SK-N-SH (cell line): ENCODE measurements at regions not wholly inside any gene's neighbourhood (a gene's known extent, or its start where the extent isn't known, plus 50 kb on each side); places are given as distances from the start of the nearest gene placed in this dataset.

Experiments
- CTCF ChIA-PET: fragments of 300-600, 350-600 bp; formaldehyde crosslinking; extraction: SDS; loops from one replicate; lab custom pipeline; 2021; lab: Yijun Ruan, JAX
- POLR2A ChIA-PET: fragments of 350-600 bp; sonication (Branson Sonifier 250); formaldehyde crosslinking; extraction: SDS; loops from one replicate; lab custom pipeline; 2020; ENCODE audit warnings: antibody characterized with exemption, inconsistent platforms; lab: Yijun Ruan, JAX
- DNase-seq: peaks from one replicate; pipeline ENCODE4 v3.0.0; 2012
- H2AFZ ChIP-seq: fragments of 200-600 bp; sonication (generic); 2 replicates; pipeline ENCODE4 v1.8.1; 2016; ENCODE audit warnings: antibody characterized with exemption, mild to moderate bottlenecking, low read depth
- H3F3A ChIP-seq: fragments of 200-600 bp; sonication (generic); replicated peaks from 2 replicates; pipeline ENCODE3; 2016; ENCODE audit warnings: antibody characterized with exemption, mild to moderate bottlenecking; ENCODE audit not compliant: insufficient read depth
- H3K27ac ChIP-seq, 2 experiments: fragments of 200-500 bp in 1 of 2; fragments of 200-600 bp in 1 of 2; sonication (Bioruptor generic) in 1 of 2; sonication (generic), shearing (Covaris generic) in 1 of 2; 2 replicates each; pipeline versions ENCODE4 v1.5.1 to v1.6.1; 2014 to 2016; ENCODE audit warnings: low read depth in 2 of 2, inconsistent platforms in 1 of 2, low read length in 1 of 2, mild to moderate bottlenecking in 1 of 2, mixed read lengths in 1 of 2
- H3K27me3 ChIP-seq: fragments of 200-600 bp; sonication (generic), shearing (Covaris generic); 2 replicates; pipeline ENCODE4 v1.6.1; 2016; ENCODE audit warnings: mixed run types; ENCODE audit not compliant: insufficient read depth
- H3K36me3 ChIP-seq, 2 experiments: fragments of 200-500 bp in 1 of 2; fragments of 200-600 bp in 1 of 2; sonication (Bioruptor generic) in 1 of 2; sonication (generic) in 1 of 2; replicated peaks in 1 of 2; 2 replicates each; pipeline versions ENCODE3 to v1.5.1; 2014 to 2016; ENCODE audit warnings: low read length in 1 of 2, mild to moderate bottlenecking in 1 of 2; ENCODE audit not compliant: insufficient read depth in 2 of 2, control insufficient read depth in 1 of 2
- H3K4me1 ChIP-seq, 2 experiments: fragments of 200-500 bp in 1 of 2; fragments of 200-600 bp in 1 of 2; sonication (Bioruptor generic) in 1 of 2; sonication (generic), shearing (Covaris generic) in 1 of 2; 2 replicates each; pipeline versions ENCODE4 v1.5.1 to v1.6.1; 2014 to 2016; ENCODE audit warnings: low read depth in 1 of 2, low read length in 1 of 2, mixed run types in 1 of 2; ENCODE audit not compliant: insufficient read depth in 2 of 2, control insufficient read depth in 1 of 2
- H3K4me2 ChIP-seq: fragments of 200-600 bp; sonication (generic), shearing (Covaris generic); 2 replicates; pipeline ENCODE4 v1.6.1; 2017; ENCODE audit warnings: mixed run types
- H3K4me3 ChIP-seq, 2 experiments: fragments of 200-500 bp in 1 of 2; fragments of 200-600 bp in 1 of 2; sonication (Bioruptor generic) in 1 of 2; sonication (generic), shearing (Covaris generic) in 1 of 2; 2 replicates each; pipeline versions ENCODE4 v1.5.1 to v1.8.1; 2014 to 2016; ENCODE audit warnings: low read depth in 2 of 2, inconsistent platforms in 1 of 2, low read length in 1 of 2, mild to moderate bottlenecking in 1 of 2, mixed read lengths in 1 of 2, moderate library complexity in 1 of 2
- H3K79me2 ChIP-seq: fragments of 200-600 bp; sonication (generic); 2 replicates; pipeline ENCODE4 v1.8.1; 2017; ENCODE audit warnings: mild to moderate bottlenecking; ENCODE audit not compliant: insufficient read depth
- H3K9ac ChIP-seq: fragments of 200-600 bp; sonication (generic); 2 replicates; pipeline ENCODE4 v1.6.1; 2017; ENCODE audit warnings: mixed run types
- H3K9me2 ChIP-seq: fragments of 200-600 bp; sonication (generic); 2 replicates; pipeline ENCODE4 v1.6.1; 2017; ENCODE audit warnings: mixed run types
- H3K9me3 ChIP-seq: fragments of 200-600 bp; sonication (generic); 2 replicates; pipeline ENCODE4 v1.6.1; 2017; ENCODE audit warnings: mixed run types, mild to moderate bottlenecking, moderate library complexity
- H4K20me1 ChIP-seq: fragments of 200-600 bp; sonication (generic); 2 replicates; pipeline ENCODE4 v1.6.1; 2017; ENCODE audit warnings: mild to moderate bottlenecking, mixed run types; ENCODE audit not compliant: insufficient read depth
- CHD2 ChIP-seq: fragments of 150-350 bp; IDR thresholded peaks from 2 replicates; pipeline ENCODE4 v1.6.1; 2018; ENCODE audit warnings: low read length; ENCODE audit not compliant: partially characterized antibody
- FOSL2 ChIP-seq: IDR thresholded peaks from 2 replicates; pipeline ENCODE4 v1.4.0; 2012; ENCODE audit warnings: low read depth, mild to moderate bottlenecking, moderate library complexity, borderline replicate concordance
- GATA2 ChIP-seq: sonication (generic); formaldehyde crosslinking; IDR thresholded peaks from 2 replicates; pipeline ENCODE4 v1.5.0; 2020; ENCODE audit warnings: mild to moderate bottlenecking, missing genetic modification reagents
- RFX5 ChIP-seq: IDR thresholded peaks from 2 replicates; pipeline ENCODE4 v1.6.1; 2012; ENCODE audit warnings: mild to moderate bottlenecking, improper control_type of control experiment, low read length
- SIN3A ChIP-seq: IDR thresholded peaks from 2 replicates; pipeline ENCODE4 v1.6.1; 2012; ENCODE audit warnings: low read depth, mild to moderate bottlenecking, low read length, moderate library complexity, borderline replicate concordance
- SMC3 ChIP-seq: IDR thresholded peaks from 2 replicates; pipeline ENCODE4 v1.6.1; 2012; ENCODE audit warnings: low read depth, low read length, improper control_type of control experiment
- TEAD4 ChIP-seq: IDR thresholded peaks from 2 replicates; pipeline ENCODE4 v1.4.0; 2012; ENCODE audit warnings: mild to moderate bottlenecking, borderline replicate concordance; ENCODE audit not compliant: insufficient read depth
- WGBS: methylation state at CpG from one replicate; pipeline ENCODE4 v1.1.6; 2017; ENCODE audit warnings: low lambda C conversion rate; 5-methylcytosine and 5-hydroxymethylcytosine counted together
- TF ChIP-seq, protein P1 (sequence below): IDR thresholded peaks from 2 replicates; pipeline ENCODE4; 2012

- no peak overlapping the region for H3K4me2 ChIP-seq
- no peak overlapping the region for H3K9ac ChIP-seq
- CTCF ChIA-PET, result no interaction called here
- H3K79me2 ChIP-seq, result no peaks in the 10 kb centered on the region
- no peaks in the 10 kb centered on the region for H3K27me3 ChIP-seq
- no peaks in the 10 kb centered on the region for H3F3A ChIP-seq
- no peaks in the 10 kb centered on the region for H3K9me2 ChIP-seq
- no peak overlapping the region for H3K4me3 ChIP-seq
- no peaks in the 10 kb centered on the region; the same call in 1 of the 2 replicates for H3K9me3 ChIP-seq
- POLR2A ChIA-PET, result no interaction called here
- TF ChIP-seq CHD2, result no peak
- TF ChIP-seq, protein P1, sequence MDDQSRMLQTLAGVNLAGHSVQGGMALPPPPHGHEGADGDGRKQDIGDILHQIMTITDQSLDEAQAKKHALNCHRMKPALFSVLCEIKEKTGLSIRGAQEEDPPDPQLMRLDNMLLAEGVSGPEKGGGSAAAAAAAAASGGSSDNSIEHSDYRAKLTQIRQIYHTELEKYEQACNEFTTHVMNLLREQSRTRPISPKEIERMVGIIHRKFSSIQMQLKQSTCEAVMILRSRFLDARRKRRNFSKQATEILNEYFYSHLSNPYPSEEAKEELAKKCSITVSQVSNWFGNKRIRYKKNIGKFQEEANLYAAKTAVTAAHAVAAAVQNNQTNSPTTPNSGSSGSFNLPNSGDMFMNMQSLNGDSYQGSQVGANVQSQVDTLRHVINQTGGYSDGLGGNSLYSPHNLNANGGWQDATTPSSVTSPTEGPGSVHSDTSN, result no peak
- no peak for TF ChIP-seq TEAD4
- no peak for TF ChIP-seq SIN3A
- TF ChIP-seq RFX5, result no peak
- no peaks in the 10 kb centered on the region for H4K20me1 ChIP-seq
- H3K27ac ChIP-seq, result no peak overlapping the region
- DNase-seq, result no peak
- no peaks in the 10 kb centered on the region for H3K4me1 ChIP-seq
- H3K36me3 ChIP-seq, result no peaks in the 10 kb centered on the region
- WGBS, result 53% methylated on average over 2 of the region's 2 CpGs
- H2AFZ ChIP-seq, result no peak overlapping the region
Observed at GRCh38 chr2:225787497-225787896, 388.0 kb downstream of the NYAP2 start.

- no peaks in the 10 kb centered on the region for H3F3A ChIP-seq
- TF ChIP-seq FOSL2, result no peak
- no peak for TF ChIP-seq GATA2 (CRISPR knock-in tag)
- TF ChIP-seq SMC3, result no peak
- H4K20me1 ChIP-seq, result no peaks in the 10 kb centered on the region
- H3K4me2 ChIP-seq, result no peak overlapping the region
- no peaks in the 10 kb centered on the region for H3K9me2 ChIP-seq
- no peak overlapping the region for H3K9ac ChIP-seq
- ChIA-PET CTCF (no interaction called here), POLR2A (no interaction called here)
- H2AFZ ChIP-seq, result no peak overlapping the region
- no peaks in the 10 kb centered on the region for H3K4me1 ChIP-seq
- H3K9me3 ChIP-seq, result no peaks in the 10 kb centered on the region
- no peak overlapping the region for H3K4me3 ChIP-seq
- H3K27me3 ChIP-seq, result no peaks in the 10 kb centered on the region
- no peak for DNase-seq
- WGBS, result 23% methylated on average over 2 of the region's 2 CpGs
- H3K27ac ChIP-seq, result no peak overlapping the region
- no peaks in the 10 kb centered on the region for H3K36me3 ChIP-seq
- H3K79me2 ChIP-seq, result no peaks in the 10 kb centered on the region
Observed at GRCh38 chr2:225781991-225782390, 382.5 kb downstream of the NYAP2 start.

- H3K4me3 ChIP-seq, result no peak overlapping the region
- no peak overlapping the region for H2AFZ ChIP-seq
- H3F3A ChIP-seq, result no peaks in the 10 kb centered on the region
- no peaks in the 10 kb centered on the region for H3K27me3 ChIP-seq
- no peaks in the 10 kb centered on the region for H4K20me1 ChIP-seq
- H3K4me1 ChIP-seq, result no peaks in the 10 kb centered on the region
- H3K27ac ChIP-seq, result no peak overlapping the region
- no peaks in the 10 kb centered on the region for H3K36me3 ChIP-seq
- no peak for DNase-seq
- ChIA-PET CTCF (no interaction called here), POLR2A (no interaction called here)
- no peaks in the 10 kb centered on the region for H3K9me2 ChIP-seq
- TF ChIP-seq GATA2 (CRISPR knock-in tag), result no peak
- WGBS, result 60% methylated on average over 2 of the region's 2 CpGs
- H3K9me3 ChIP-seq, result no peaks in the 10 kb centered on the region
- no peak overlapping the region for H3K9ac ChIP-seq
- H3K79me2 ChIP-seq, result no peaks in the 10 kb centered on the region
- no peak overlapping the region for H3K4me2 ChIP-seq
Observed at GRCh38 chr2:225781145-225781544, 381.6 kb downstream of the NYAP2 start.
